ENCODE measurements at regions not wholly inside any gene's neighbourhood (a gene's known extent, or its start where the extent isn't known, plus 50 kb on each side); places are given as distances from the start of the nearest gene placed in this dataset.

GRCh38 chr6:134379599-134379998 is 61.7 kb upstream of the SGK1 start:
- no peak for DNase-seq
- Mint-ChIP-seq H3K27ac (no peak overlapping the region), H3K27me3 (ENCODE audit: low read depth in 3 of 3) (peaks cover 0 to 5% (median 0%) of the 10 kb centered on the region in 3 donors), H3K4me1 (no peaks in the 10 kb centered on the region), H3K9me3 (no peaks in the 10 kb centered on the region), H3K4me3 (no peak overlapping the region), H3K36me3 (no peaks in the 10 kb centered on the region)

GRCh38 chr6:134379076-134379475 is 61.2 kb upstream of the SGK1 start:
- H3K4me3 Mint-ChIP-seq: no peak overlapping the region
- H3K36me3 Mint-ChIP-seq: no peaks in the 10 kb centered on the region
- no peaks in the 10 kb centered on the region for H3K9me3 Mint-ChIP-seq
- no peak for DNase-seq
- peaks cover 0 to 7% (median 0%) of the 10 kb centered on the region in 3 donors for H3K27me3 Mint-ChIP-seq (ENCODE audit: low read depth in 3 of 3)
- H3K27ac Mint-ChIP-seq: no peak overlapping the region
- H3K4me1 Mint-ChIP-seq: no peaks in the 10 kb centered on the region

- H3K27ac Mint-ChIP-seq: no peak overlapping the region
- DNase-seq: no peak
- peaks cover 0 to 7% (median 0%) of the 10 kb centered on the region in 3 donors for H3K27me3 Mint-ChIP-seq (ENCODE audit: low read depth in 3 of 3)
- H3K4me3 Mint-ChIP-seq: no peak overlapping the region
- H3K4me1 Mint-ChIP-seq: no peaks in the 10 kb centered on the region
- no peaks in the 10 kb centered on the region for H3K9me3 Mint-ChIP-seq
- H3K36me3 Mint-ChIP-seq: no peaks in the 10 kb centered on the region
These were observed 60.5 kb upstream of the SGK1 start for GRCh38 chr6:134378426-134378825.

GRCh38 chr6:134376785-134377184 is 58.9 kb upstream of the SGK1 start:
- Mint-ChIP-seq H3K27ac (no peak overlapping the region), H3K9me3 (peaks cover 0 to 2% (median 0%) of the 10 kb centered on the region in 6 donors), H3K27me3 (ENCODE audit: low read depth in 3 of 3) (peaks cover 0 to 7% (median 3%) of the 10 kb centered on the region in 3 donors), H3K4me3 (no peak overlapping the region), H3K4me1 (no peaks in the 10 kb centered on the region), H3K36me3 (no peaks in the 10 kb centered on the region)
- DNase-seq: no peak

GRCh38 chr6:134375220-134375580 is 57.3 kb upstream of the SGK1 start:
- no peak overlapping the region for H3K4me3 Mint-ChIP-seq
- no peak overlapping the region for H3K27ac Mint-ChIP-seq
- H3K9me3 Mint-ChIP-seq: peaks cover 0 to 2% (median 0%) of the 10 kb centered on the region in 6 donors
- no peaks in the 10 kb centered on the region for H3K4me1 Mint-ChIP-seq
- H3K36me3 Mint-ChIP-seq: no peaks in the 10 kb centered on the region
- no peak for DNase-seq
- H3K27me3 Mint-ChIP-seq (ENCODE audit: low read depth in 3 of 3): peaks cover 0 to 7% (median 4%) of the 10 kb centered on the region in 3 donors

GRCh38 chr6:134374491-134375219 is 56.7 kb upstream of the SGK1 start:
- Mint-ChIP-seq H3K4me1 (no peaks in the 10 kb centered on the region), H3K27ac (no peak overlapping the region), H3K9me3 (peaks cover 0 to 2% (median 0%) of the 10 kb centered on the region in 6 donors), H3K27me3 (ENCODE audit: low read depth in 3 of 3) (peaks cover 0 to 7% (median 4%) of the 10 kb centered on the region in 3 donors), H3K4me3 (no peak overlapping the region), H3K36me3 (no peaks in the 10 kb centered on the region)
- DNase-seq: no peak

- Mint-ChIP-seq H3K27ac (no peak overlapping the region), H3K9me3 (peaks cover 0 to 2% (median 0%) of the 10 kb centered on the region in 6 donors), H3K4me3 (no peak overlapping the region)
These were observed 56.1 kb upstream of the SGK1 start for GRCh38 chr6:134373993-134374392.

GRCh38 chr6:134373282-134373922 is 55.5 kb upstream of the SGK1 start:
- DNase-seq: no peak
- Mint-ChIP-seq H3K9me3 (peaks cover 0 to 2% (median 0%) of the 10 kb centered on the region in 6 donors), H3K36me3 (no peaks in the 10 kb centered on the region), H3K27ac (no peak overlapping the region), H3K4me1 (no peaks in the 10 kb centered on the region), H3K27me3 (ENCODE audit: low read depth in 3 of 3) (peaks cover 0 to 6% (median 4%) of the 10 kb centered on the region in 3 donors), H3K4me3 (no peak overlapping the region)

More at GRCh38 chr6:134373993-134374392, 56.1 kb upstream of the SGK1 start:
- no peak for DNase-seq
- Mint-ChIP-seq H3K27me3 (ENCODE audit: low read depth in 3 of 3) (peaks cover 0 to 7% (median 4%) of the 10 kb centered on the region in 3 donors), H3K4me1 (no peaks in the 10 kb centered on the region), H3K36me3 (no peaks in the 10 kb centered on the region)

GRCh38 chr6:134372603-134373281 is 54.8 kb upstream of the SGK1 start:
- Mint-ChIP-seq H3K36me3 (no peaks in the 10 kb centered on the region), H3K4me1 (no peaks in the 10 kb centered on the region), H3K27me3 (ENCODE audit: low read depth in 3 of 3) (peaks cover 0 to 5% (median 4%) of the 10 kb centered on the region in 3 donors), H3K9me3 (peaks cover 0 to 2% (median 0%) of the 10 kb centered on the region in 6 donors), H3K27ac (no peak overlapping the region), H3K4me3 (no peak overlapping the region)
- DNase-seq: no peak

- Mint-ChIP-seq H3K27ac (no peak overlapping the region), H3K36me3 (no peaks in the 10 kb centered on the region), H3K27me3 (ENCODE audit: low read depth in 3 of 3) (peaks cover 0 to 4% (median 0%) of the 10 kb centered on the region in 3 donors), H3K4me3 (no peak overlapping the region), H3K9me3 (peaks cover 0 to 2% (median 0%) of the 10 kb centered on the region in 6 donors), H3K4me1 (no peaks in the 10 kb centered on the region)
- DNase-seq: no peak
These were observed 50.8 kb upstream of the SGK1 start for GRCh38 chr6:134368670-134369069.
